ENCODE measurements at regions not wholly inside any gene's neighbourhood (a gene's known extent, or its start where the extent isn't known, plus 50 kb on each side); places are given as distances from the start of the nearest gene placed in this dataset.

GRCh38 chr13:69077267-69077666 is 1030.4 kb upstream of the ATXN8OS start:
- DNase-seq (ENCODE audit: low read depth): no peak
- H3K4me3 ChIP-seq (ENCODE audit: low read length): no peak overlapping the region
- no peak for TF ChIP-seq CTCF (IDR thresholded peaks at IDR 0.05; ENCODE audit: insufficient read depth, low read depth, low read length, missing control alignments)

GRCh38 chr13:69069554-69070133 is 1038.0 kb upstream of the ATXN8OS start:
- no peak overlapping the region for H3K4me3 ChIP-seq (ENCODE audit: low read length)
- DNase-seq (ENCODE audit: low read depth): no peak
- TF ChIP-seq CTCF (IDR thresholded peaks at IDR 0.05; ENCODE audit: insufficient read depth, low read depth, low read length, missing control alignments): no peak

- DNase-seq (ENCODE audit: low read depth): no peak
- no peak for TF ChIP-seq CTCF (IDR thresholded peaks at IDR 0.05; ENCODE audit: insufficient read depth, low read depth, low read length, missing control alignments)
- no peak overlapping the region for H3K4me3 ChIP-seq (ENCODE audit: low read length)
These were observed 1056.9 kb upstream of the ATXN8OS start for GRCh38 chr13:69050696-69051095.

GRCh38 chr13:69044629-69045028 is 1063.0 kb upstream of the ATXN8OS start:
- DNase-seq (ENCODE audit: low read depth): no peak
- TF ChIP-seq CTCF (IDR thresholded peaks at IDR 0.05; ENCODE audit: insufficient read depth, low read depth, low read length, missing control alignments): no peak
- H3K4me3 ChIP-seq (ENCODE audit: low read length): no peak overlapping the region

- DNase-seq (ENCODE audit: low read depth): no peak
- H3K4me3 ChIP-seq (ENCODE audit: low read length): no peak overlapping the region
- TF ChIP-seq CTCF (IDR thresholded peaks at IDR 0.05; ENCODE audit: insufficient read depth, low read depth, low read length, missing control alignments): no peak
These were observed 1066.7 kb upstream of the ATXN8OS start for GRCh38 chr13:69040898-69041297.

GRCh38 chr13:69035771-69036170 is 1071.9 kb upstream of the ATXN8OS start:
- no peak overlapping the region for H3K4me3 ChIP-seq (ENCODE audit: low read length)
- DNase-seq (ENCODE audit: low read depth): no peak
- TF ChIP-seq CTCF (IDR thresholded peaks at IDR 0.05; ENCODE audit: insufficient read depth, low read depth, low read length, missing control alignments): no peak

- H3K4me3 ChIP-seq (ENCODE audit: low read length): no peak overlapping the region
- DNase-seq (ENCODE audit: low read depth): no peak
- no peak for TF ChIP-seq CTCF (IDR thresholded peaks at IDR 0.05; ENCODE audit: insufficient read depth, low read depth, low read length, missing control alignments)
These were observed 1078.7 kb upstream of the ATXN8OS start for GRCh38 chr13:69028936-69029335.

Data from epithelial cell of esophagus (primary cell).